GM23338 (cell line): ENCODE measurements at regions not wholly inside any gene's neighbourhood (a gene's known extent, or its start where the extent isn't known, plus 50 kb on each side); places are given as distances from the start of the nearest gene placed in this dataset.

Source experiments
- ATAC-seq: fragments of 200-7000 bp; cut with Tn5 transposase; 3 replicates; pipeline ENCODE4 v1.9.1; 2020
- DNase-seq: peaks from one replicate; pipeline ENCODE4 v3.0.0-alpha.2; 2015; ENCODE audit warnings: low spot score
- H2AFZ ChIP-seq: fragments of 200-600 bp; sonication (generic); 2 replicates; pipeline ENCODE4 v1.8.0; 2016; ENCODE audit warnings: antibody characterized with exemption, mild to moderate bottlenecking, moderate library complexity
- H3F3A ChIP-seq: fragments of 200-600 bp; sonication (generic); replicated peaks from 2 replicates; pipeline ENCODE4 v1.8.0; 2017; ENCODE audit warnings: antibody characterized with exemption, mixed run types, low read depth
- H3K27ac ChIP-seq: fragments of 200-600 bp; sonication (generic); 2 replicates; pipeline ENCODE4 v1.6.1; 2016; ENCODE audit warnings: low read depth
- H3K27me3 ChIP-seq: fragments of 200-600 bp; sonication (generic); 2 replicates; pipeline ENCODE4 v1.8.0; 2016; ENCODE audit warnings: mild to moderate bottlenecking, mixed run types, moderate library complexity; ENCODE audit not compliant: insufficient read depth
- H3K36me3 ChIP-seq: fragments of 200-600 bp; sonication (generic); 2 replicates; pipeline ENCODE4 v1.8.0; 2016; ENCODE audit warnings: mild to moderate bottlenecking; ENCODE audit not compliant: insufficient read depth
- H3K4me1 ChIP-seq: fragments of 200-600 bp; sonication (generic); 2 replicates; pipeline ENCODE4 v1.8.0; 2016; ENCODE audit warnings: mild to moderate bottlenecking, moderate library complexity; ENCODE audit not compliant: insufficient read depth
- H3K4me2 ChIP-seq: fragments of 200-600 bp; sonication (generic); 2 replicates; pipeline ENCODE4 v1.7.1; 2017; ENCODE audit warnings: mixed run types
- H3K4me3 ChIP-seq: fragments of 200-600 bp; sonication (generic); 2 replicates; pipeline ENCODE4 v1.6.1; 2016; ENCODE audit warnings: mixed run types
- H3K79me2 ChIP-seq: fragments of 200-600 bp; sonication (generic); replicated peaks from 2 replicates; pipeline ENCODE4 v1.8.0; 2017; ENCODE audit warnings: mild to moderate bottlenecking; ENCODE audit not compliant: insufficient read depth
- H3K9me2 ChIP-seq: fragments of 200-600 bp; sonication (generic); 2 replicates; pipeline ENCODE4 v1.8.0; 2017; ENCODE audit not compliant: insufficient read depth
- H4K20me1 ChIP-seq: fragments of 200-600 bp; sonication (generic); replicated peaks from 2 replicates; pipeline ENCODE4 v1.8.0; 2017; ENCODE audit warnings: mild to moderate bottlenecking; ENCODE audit not compliant: insufficient read depth
- H3K27ac Mint-ChIP-seq: 2 replicates; pipeline ENCODE4 v1.8.0; 2020; ENCODE audit warnings: inconsistent platforms, mild to moderate bottlenecking, moderate library complexity, mixed read lengths
- H3K27me3 Mint-ChIP-seq: 3 replicates; pipeline ENCODE4 v1.8.0; 2022; ENCODE audit warnings: low read depth, mild to moderate bottlenecking, moderate library complexity, mixed read lengths, inconsistent platforms; ENCODE audit not compliant: insufficient read depth, poor library complexity
- H3K36me3 Mint-ChIP-seq: 3 replicates; pipeline ENCODE4 v1.8.0; 2021; ENCODE audit warnings: low read depth, mild to moderate bottlenecking, inconsistent platforms, moderate library complexity, mixed read lengths
- H3K4me1 Mint-ChIP-seq: 3 replicates; pipeline ENCODE4 v1.8.0; 2020; ENCODE audit warnings: mild to moderate bottlenecking, inconsistent platforms, mixed read lengths
- H3K4me3 Mint-ChIP-seq: 3 replicates; pipeline ENCODE4 v1.8.0; 2021; ENCODE audit warnings: moderate library complexity, mild to moderate bottlenecking, inconsistent platforms, mixed read lengths
- H3K9me3 Mint-ChIP-seq: 3 replicates; pipeline ENCODE4 v1.8.0; 2020; ENCODE audit warnings: moderate library complexity, mild to moderate bottlenecking, inconsistent platforms, mixed read lengths
- STAT1 ChIP-seq: IDR thresholded peaks from one replicate; pipeline ENCODE4 v1.6.1; 2016; ENCODE audit warnings: antibody characterized with exemption; ENCODE audit not compliant: unreplicated experiment
- TF ChIP-seq, protein P1 (sequence below): fragments of 250-450 bp; sonication (Bioruptor Pico); IDR thresholded peaks from 2 replicates; pipeline ENCODE4 v1.5.0; 2020; ENCODE audit warnings: mild to moderate bottlenecking, moderate library complexity
- TF ChIP-seq, protein P2 (sequence below), 2 experiments: fragments of 200-600 bp in 1 of 2; sonication (generic) in 1 of 2; conservative IDR thresholded peaks; 2 replicates each; pipeline versions ENCODE4 v1.5.1 to v1.6.1; 2016 to 2017; ENCODE audit warnings: antibody characterized with exemption in 2 of 2, low read depth in 2 of 2, mild to moderate bottlenecking in 2 of 2, moderate library complexity in 1 of 2
- TF ChIP-seq, protein P3 (sequence below): IDR thresholded peaks from 2 replicates; pipeline ENCODE4 v1.6.1; 2016; ENCODE audit warnings: antibody characterized with exemption

DNA sequence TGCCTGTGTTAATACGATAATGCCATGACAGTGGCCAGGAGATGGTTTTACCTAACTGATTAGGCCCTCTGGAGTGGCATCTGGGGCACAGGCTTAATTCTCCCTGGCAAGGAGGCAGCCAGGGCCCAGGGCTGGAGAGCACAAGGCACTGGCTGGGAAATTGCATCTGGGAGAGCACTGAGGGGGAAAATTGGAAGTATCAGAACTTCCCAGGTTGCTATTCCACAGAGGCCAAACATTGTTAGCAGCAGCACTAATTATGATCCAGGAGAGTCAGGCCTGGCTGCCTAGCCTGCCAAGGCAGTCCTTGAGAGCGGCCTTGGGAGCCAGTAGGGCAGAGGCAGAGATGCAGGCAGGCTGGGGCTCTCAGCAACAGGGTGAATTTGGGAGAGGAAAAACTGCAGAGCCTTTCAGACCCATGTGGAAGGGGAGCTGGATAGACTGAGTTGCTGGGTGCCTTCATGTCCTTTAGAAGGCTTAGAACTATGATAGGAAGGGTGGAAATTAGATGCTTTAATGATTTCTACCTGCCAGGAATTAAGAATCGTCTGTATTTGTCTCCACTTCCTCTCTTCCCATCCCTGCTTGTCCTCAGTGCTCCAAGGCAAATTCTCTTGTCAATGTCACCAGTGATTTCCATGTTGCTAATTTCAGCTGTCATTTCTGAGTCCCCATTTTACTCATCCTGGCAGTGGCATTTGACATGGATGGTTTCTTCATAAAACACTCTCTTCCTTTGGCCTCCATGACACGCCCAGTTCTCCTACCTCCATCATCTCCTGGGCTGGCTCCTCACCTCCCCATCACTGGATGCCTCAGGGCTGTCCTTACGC is 56.1 kb upstream of the HSPA9 start:
- Mint-ChIP-seq H3K27ac (no peak overlapping the region), H3K9me3 (no peaks in the 10 kb centered on the region), H3K27me3 (peaks cover 6% of the 10 kb centered on the region), H3K36me3 (no peaks in the 10 kb centered on the region), H3K4me1 (peaks cover 14% of the 10 kb centered on the region), H3K4me3 (no peak overlapping the region)
- H2AFZ ChIP-seq = no peak overlapping the region
- TF ChIP-seq, protein P1, sequence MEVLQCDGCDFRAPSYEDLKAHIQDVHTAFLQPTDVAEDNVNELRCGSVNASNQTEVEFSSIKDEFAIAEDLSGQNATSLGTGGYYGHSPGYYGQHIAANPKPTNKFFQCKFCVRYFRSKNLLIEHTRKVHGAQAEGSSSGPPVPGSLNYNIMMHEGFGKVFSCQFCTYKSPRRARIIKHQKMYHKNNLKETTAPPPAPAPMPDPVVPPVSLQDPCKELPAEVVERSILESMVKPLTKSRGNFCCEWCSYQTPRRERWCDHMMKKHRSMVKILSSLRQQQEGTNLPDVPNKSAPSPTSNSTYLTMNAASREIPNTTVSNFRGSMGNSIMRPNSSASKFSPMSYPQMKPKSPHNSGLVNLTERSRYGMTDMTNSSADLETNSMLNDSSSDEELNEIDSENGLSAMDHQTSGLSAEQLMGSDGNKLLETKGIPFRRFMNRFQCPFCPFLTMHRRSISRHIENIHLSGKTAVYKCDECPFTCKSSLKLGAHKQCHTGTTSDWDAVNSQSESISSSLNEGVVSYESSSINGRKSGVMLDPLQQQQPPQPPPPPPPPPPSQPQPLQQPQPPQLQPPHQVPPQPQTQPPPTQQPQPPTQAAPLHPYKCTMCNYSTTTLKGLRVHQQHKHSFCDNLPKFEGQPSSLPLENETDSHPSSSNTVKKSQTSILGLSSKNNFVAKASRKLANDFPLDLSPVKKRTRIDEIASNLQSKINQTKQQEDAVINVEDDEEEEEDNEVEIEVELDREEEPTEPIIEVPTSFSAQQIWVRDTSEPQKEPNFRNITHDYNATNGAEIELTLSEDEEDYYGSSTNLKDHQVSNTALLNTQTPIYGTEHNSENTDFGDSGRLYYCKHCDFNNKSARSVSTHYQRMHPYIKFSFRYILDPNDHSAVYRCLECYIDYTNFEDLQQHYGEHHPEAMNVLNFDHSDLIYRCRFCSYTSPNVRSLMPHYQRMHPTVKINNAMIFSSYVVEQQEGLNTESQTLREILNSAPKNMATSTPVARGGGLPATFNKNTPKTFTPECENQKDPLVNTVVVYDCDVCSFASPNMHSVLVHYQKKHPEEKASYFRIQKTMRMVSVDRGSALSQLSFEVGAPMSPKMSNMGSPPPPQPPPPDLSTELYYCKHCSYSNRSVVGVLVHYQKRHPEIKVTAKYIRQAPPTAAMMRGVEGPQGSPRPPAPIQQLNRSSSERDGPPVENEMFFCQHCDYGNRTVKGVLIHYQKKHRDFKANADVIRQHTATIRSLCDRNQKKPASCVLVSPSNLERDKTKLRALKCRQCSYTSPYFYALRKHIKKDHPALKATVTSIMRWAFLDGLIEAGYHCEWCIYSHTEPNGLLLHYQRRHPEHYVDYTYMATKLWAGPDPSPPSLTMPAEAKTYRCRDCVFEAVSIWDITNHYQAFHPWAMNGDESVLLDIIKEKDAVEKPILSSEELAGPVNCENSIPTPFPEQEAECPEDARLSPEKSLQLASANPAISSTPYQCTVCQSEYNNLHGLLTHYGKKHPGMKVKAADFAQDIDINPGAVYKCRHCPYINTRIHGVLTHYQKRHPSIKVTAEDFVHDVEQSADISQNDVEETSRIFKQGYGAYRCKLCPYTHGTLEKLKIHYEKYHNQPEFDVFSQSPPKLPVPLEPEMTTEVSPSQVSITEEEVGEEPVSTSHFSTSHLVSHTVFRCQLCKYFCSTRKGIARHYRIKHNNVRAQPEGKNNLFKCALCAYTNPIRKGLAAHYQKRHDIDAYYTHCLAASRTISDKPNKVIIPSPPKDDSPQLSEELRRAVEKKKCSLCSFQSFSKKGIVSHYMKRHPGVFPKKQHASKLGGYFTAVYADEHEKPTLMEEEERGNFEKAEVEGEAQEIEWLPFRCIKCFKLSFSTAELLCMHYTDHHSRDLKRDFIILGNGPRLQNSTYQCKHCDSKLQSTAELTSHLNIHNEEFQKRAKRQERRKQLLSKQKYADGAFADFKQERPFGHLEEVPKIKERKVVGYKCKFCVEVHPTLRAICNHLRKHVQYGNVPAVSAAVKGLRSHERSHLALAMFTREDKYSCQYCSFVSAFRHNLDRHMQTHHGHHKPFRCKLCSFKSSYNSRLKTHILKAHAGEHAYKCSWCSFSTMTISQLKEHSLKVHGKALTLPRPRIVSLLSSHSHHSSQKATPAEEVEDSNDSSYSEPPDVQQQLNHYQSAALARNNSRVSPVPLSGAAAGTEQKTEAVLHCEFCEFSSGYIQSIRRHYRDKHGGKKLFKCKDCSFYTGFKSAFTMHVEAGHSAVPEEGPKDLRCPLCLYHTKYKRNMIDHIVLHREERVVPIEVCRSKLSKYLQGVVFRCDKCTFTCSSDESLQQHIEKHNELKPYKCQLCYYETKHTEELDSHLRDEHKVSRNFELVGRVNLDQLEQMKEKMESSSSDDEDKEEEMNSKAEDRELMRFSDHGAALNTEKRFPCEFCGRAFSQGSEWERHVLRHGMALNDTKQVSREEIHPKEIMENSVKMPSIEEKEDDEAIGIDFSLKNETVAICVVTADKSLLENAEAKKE = no peak
- TF ChIP-seq, protein P2, sequence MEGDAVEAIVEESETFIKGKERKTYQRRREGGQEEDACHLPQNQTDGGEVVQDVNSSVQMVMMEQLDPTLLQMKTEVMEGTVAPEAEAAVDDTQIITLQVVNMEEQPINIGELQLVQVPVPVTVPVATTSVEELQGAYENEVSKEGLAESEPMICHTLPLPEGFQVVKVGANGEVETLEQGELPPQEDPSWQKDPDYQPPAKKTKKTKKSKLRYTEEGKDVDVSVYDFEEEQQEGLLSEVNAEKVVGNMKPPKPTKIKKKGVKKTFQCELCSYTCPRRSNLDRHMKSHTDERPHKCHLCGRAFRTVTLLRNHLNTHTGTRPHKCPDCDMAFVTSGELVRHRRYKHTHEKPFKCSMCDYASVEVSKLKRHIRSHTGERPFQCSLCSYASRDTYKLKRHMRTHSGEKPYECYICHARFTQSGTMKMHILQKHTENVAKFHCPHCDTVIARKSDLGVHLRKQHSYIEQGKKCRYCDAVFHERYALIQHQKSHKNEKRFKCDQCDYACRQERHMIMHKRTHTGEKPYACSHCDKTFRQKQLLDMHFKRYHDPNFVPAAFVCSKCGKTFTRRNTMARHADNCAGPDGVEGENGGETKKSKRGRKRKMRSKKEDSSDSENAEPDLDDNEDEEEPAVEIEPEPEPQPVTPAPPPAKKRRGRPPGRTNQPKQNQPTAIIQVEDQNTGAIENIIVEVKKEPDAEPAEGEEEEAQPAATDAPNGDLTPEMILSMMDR (conservative IDR thresholded peaks at IDR 0.05; ENCODE audit: low read depth in 2 of 2) = no peak
- TF ChIP-seq, protein P3, sequence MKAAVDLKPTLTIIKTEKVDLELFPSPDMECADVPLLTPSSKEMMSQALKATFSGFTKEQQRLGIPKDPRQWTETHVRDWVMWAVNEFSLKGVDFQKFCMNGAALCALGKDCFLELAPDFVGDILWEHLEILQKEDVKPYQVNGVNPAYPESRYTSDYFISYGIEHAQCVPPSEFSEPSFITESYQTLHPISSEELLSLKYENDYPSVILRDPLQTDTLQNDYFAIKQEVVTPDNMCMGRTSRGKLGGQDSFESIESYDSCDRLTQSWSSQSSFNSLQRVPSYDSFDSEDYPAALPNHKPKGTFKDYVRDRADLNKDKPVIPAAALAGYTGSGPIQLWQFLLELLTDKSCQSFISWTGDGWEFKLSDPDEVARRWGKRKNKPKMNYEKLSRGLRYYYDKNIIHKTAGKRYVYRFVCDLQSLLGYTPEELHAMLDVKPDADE = no peak
- no peak for TF ChIP-seq STAT1
- DNase-seq (no peak), ATAC-seq (no peak)
- H3K36me3 ChIP-seq = no peaks in the 10 kb centered on the region
- no peak overlapping the region for H3K4me2 ChIP-seq
- no peaks in the 10 kb centered on the region for H4K20me1 ChIP-seq
- no peak overlapping the region for H3K27ac ChIP-seq
- H3K27me3 ChIP-seq = no peaks in the 10 kb centered on the region
- no peaks in the 10 kb centered on the region for H3F3A ChIP-seq
- no peaks in the 10 kb centered on the region for H3K9me2 ChIP-seq
- H3K79me2 ChIP-seq = no peaks in the 10 kb centered on the region
- no peak overlapping the region for H3K4me3 ChIP-seq
- no peaks in the 10 kb centered on the region; the same call in 1 of the 2 replicates for H3K4me1 ChIP-seq
